ENCODE measurements at regions not wholly inside any gene's neighbourhood (a gene's known extent, or its start where the extent isn't known, plus 50 kb on each side); places are given as distances from the start of the nearest gene placed in this dataset.

DNA sequence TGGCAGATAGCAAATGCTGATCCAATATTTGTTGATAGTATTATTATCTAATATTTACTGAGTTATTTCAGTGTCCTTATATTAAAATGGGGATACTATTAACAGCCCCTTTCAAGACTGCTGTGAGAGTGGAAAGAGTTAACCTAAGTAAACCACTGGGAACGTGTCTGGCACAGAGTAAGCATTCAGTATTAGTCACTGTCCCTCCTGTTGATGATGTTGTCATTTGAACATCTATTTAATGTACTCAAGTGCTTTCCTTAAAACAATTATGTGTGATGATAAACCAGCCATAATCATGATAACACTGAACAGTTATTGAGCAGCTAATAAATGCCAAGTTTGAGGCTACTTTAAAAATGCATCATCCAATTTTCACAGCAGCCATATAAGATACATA, 135.7 kb upstream of the XYLT1 start:
- DNase-seq (ENCODE audit: low read depth in 2 of 3, low spot score in 2 of 3) = no peak

DNA sequence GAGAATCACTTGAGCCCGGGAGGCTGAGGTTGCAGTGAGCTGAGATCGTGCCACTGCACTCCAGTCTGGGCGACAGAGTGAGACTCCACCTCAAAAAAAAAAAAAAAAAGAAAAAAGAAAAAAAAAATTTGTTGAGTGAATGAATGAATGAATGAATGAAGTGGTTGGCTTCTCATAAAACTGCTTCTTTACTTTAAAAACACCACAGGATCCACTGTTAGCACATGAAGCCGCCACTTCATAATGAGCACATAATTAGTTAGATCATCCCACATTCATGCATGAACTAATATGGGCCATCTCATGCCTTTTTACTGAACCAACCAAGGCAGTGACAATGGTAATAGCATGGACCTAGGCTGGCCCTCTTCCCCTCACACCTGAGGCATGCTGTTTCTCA, 135.0 kb upstream of the XYLT1 start:
- no peak for DNase-seq (ENCODE audit: low read depth in 2 of 3, low spot score in 2 of 3)

DNA sequence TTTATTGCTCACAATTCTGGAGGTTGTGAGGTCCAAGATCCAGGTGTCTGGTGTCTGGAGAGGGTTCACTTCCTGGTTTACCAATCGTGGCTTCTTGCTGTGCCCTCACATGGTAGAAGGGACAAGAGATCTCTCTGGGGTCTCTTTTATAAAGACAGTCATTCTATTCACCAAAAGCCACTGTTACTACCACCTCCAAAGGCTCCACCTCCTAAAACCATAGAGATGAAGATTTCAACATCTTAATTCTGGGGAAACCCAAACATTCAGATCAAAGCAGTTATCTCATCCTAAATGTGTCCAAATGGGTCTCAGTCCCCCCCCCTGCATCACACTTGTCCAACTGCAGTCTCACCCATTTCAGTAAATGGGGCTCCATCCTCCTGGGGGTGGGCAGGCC, 132.9 kb upstream of the XYLT1 start:
- no peak for DNase-seq (ENCODE audit: low read depth in 2 of 3, low spot score in 2 of 3)

GRCh38 chr16:17602678-17603077, 131.9 kb upstream of the XYLT1 start:
- no peak for DNase-seq (ENCODE audit: low read depth in 2 of 3, low spot score in 2 of 3)

DNA sequence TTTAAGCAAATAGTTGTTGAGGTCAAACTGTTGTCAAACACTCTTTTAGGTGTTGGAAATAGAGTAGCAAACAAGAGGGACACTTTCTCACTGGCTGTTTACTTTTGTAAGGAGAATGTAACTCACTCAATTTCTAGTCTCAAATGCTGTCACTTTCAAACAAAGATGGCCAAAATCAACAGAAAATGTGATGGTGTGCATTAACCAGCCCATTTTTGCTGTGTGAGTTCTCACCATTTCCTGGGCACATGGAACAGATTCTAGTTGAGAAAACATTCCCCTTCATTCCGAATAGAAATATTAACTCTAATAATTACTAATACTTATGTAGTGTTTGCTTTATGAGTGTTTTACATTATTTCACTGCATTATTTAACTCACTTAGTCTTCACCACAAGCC, 128.2 kb upstream of the XYLT1 start:
- DNase-seq (ENCODE audit: low read depth in 2 of 3, low spot score in 2 of 3) = no peak

- DNase-seq (ENCODE audit: low read depth in 2 of 3, low spot score in 2 of 3) = no peak
Observed at GRCh38 chr16:17591655-17592405, 121.1 kb upstream of the XYLT1 start.

DNA sequence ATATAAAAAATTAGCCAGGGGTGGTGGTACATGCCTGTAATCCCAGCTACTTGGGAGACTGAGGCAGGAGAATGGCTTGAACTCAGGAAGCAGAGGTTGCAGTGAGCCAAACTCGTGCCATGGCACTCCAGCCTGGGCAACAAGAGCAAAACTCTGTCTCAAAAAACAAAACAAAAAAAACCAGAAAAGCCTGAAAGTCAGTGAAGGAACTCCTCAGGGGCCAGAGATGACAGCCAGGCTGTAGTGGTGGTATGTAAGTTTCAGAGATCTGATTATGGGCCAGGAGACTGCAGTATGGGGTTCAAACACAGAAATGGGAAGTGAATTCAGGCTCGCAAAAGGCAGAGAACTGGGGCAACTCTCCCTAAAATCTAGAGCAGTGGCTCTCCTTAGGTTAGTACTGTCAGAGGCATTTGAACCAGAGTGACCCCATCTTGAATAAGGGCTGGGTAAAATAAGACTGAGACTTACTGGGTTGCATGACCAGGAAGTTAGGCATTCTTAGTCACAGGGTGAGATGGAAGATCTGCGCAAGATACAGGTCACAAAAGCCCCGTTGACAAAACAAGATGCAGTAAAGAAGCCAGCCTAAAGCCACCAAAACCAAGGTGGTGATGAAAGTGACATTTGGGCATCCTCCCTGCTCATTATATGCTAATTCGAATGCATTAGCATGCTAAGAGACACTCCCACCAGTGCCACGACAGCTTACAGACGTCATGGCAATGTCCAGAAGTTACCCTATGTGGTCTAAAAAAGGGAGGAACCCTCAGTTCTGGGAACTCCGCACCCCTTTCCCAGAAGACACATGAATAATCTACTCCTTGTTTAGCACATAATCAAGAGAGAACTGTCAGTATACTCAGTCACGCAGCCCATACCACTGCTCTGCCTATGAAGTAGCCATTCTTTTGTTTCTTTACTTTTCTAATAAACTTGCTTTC, 120.2 kb upstream of the XYLT1 start:
- peak; percentile 24 to 41 (median 38) for DNase-seq (ENCODE audit: low read depth in 2 of 3, low spot score in 2 of 3)

DNA sequence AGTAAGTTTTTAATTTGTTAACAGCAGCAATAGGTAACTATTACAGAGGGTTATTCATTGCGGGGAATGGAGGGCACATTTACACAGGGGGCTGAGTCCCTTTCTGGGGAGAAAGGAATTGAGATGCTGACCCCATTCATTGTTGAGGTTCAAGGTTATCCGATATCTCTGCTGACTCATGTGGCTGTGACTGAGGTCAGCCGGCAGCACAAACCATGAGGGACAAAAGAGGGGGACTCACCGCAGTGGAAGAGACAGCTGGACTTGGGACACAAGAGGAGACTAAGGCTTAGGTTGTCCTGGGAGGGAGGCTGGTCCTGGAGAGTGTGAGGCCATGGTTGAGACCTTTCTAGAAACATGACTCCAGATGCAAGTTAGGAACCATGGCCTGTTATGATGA, 119.1 kb upstream of the XYLT1 start:
- DNase-seq (ENCODE audit: low read depth in 2 of 3, low spot score in 2 of 3) = no peak

- DNase-seq (ENCODE audit: low read depth in 2 of 3, low spot score in 2 of 3) = no peak
Observed at GRCh38 chr16:17585449-17586074, 114.8 kb upstream of the XYLT1 start.

- DNase-seq (ENCODE audit: low read depth in 2 of 3, low spot score in 2 of 3) = peak in 2 of 3 experiments; percentile 25 to 44
Observed at GRCh38 chr16:17578981-17579874, 108.5 kb upstream of the XYLT1 start.

- no peak for DNase-seq (ENCODE audit: low read depth in 2 of 3, low spot score in 2 of 3)
Observed at GRCh38 chr16:17574256-17574655, 103.5 kb upstream of the XYLT1 start.

- DNase-seq (ENCODE audit: low read depth in 2 of 3, low spot score in 2 of 3) = no peak
Observed at GRCh38 chr16:17572145-17572544, 101.4 kb upstream of the XYLT1 start.

DNA sequence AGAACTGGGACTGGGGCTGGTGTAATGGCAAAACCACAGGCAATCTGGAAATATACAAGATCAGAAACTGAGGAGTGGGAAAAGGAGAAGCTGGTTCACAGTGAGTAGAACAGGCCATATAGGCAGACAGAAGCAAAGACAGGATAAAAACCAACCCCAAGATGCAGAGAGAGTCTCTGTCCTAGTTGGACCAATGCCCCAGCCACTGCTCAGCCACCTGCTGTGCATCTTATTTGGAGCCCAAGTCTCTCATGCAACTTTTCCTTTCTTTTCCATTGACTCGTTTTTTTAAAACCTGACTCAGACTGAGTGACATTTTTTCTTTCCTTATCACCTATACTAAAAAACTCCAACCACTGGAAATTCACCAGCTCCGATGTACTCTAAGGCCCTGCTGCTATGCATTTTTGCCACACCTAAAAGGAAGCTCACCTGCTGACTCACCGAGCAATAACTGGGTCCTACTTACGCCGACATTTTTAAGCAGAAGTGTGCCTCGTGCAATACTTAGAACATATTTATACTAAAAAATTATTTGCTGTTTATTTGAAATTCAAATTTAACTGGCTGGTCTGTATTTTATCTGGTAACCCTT, 100.8 kb upstream of the XYLT1 start:
- DNase-seq (ENCODE audit: low read depth in 2 of 3, low spot score in 2 of 3) = no peak

GRCh38 chr16:17568239-17568638, 97.5 kb upstream of the XYLT1 start:
- no peak for DNase-seq (ENCODE audit: low read depth in 2 of 3, low spot score in 2 of 3)

GRCh38 chr16:17567455-17567854, 96.7 kb upstream of the XYLT1 start:
- DNase-seq (ENCODE audit: low read depth in 2 of 3, low spot score in 2 of 3) = no peak

DNA sequence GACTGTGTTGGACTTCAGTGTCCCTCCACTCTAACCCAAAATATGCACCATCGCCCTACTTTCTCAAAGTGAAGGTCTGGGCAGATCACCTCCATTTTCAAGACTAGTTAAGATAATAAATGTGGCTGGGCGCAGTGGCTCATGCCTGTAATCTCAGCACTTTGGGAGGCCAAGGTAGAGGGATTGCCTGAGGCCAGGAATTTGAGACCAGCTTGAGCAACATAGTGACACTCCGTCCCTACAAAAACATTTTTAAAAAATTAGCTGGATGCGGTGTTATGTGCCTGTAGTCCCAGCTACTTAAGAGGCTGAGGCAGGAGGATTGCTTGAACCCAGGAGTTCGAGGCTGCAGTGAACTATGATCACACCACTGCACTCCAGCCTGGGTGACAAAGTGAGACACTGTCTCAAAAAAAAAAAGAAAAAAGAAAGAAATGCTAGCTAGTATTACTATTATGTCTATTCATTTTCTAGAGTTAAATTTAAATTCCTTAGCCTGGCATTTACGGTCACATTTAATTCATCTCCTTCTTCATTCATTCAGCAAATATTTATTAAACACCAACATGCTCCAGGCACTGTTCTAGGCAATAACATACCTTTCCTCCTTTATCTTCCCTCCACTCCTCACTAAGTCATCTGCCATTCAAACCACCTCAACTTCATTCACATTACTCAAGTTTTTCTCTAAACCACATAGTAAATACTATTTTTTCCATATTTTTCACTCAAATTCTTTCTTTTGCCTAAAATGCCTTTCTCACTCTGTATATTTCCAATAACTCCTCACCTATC, 96.1 kb upstream of the XYLT1 start:
- DNase-seq (ENCODE audit: low read depth in 2 of 3, low spot score in 2 of 3) = no peak

- no peak for DNase-seq (ENCODE audit: low read depth in 2 of 3, low spot score in 2 of 3)
Observed at GRCh38 chr16:17566075-17566474, 95.3 kb upstream of the XYLT1 start.

GRCh38 chr16:17565605-17566004, 94.8 kb upstream of the XYLT1 start:
- DNase-seq (ENCODE audit: low read depth in 2 of 3, low spot score in 2 of 3) = no peak

DNA sequence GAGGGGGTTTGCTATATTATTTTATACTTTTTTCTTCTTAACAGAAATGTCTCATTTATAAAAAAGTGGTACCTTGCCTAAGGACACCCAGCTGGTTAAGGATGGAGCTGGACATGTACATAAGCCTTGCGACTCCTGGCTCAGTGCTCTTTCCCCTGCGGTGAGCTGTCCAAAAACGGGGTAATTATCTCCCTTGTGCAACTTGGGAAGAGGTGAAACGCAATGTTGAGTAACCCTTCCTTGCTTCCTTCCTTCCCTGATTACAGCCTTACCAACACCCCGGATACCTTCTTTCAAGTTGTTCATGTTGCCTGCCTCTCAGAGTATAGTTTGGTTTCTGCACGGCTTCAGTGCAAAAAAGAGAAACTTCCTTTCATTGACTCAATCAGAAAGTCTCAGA, 94.1 kb upstream of the XYLT1 start:
- no peak for DNase-seq (ENCODE audit: low read depth in 2 of 3, low spot score in 2 of 3)
